GM21737 (cell line): ENCODE measurements at regions not wholly inside any gene's neighbourhood (a gene's known extent, or its start where the extent isn't known, plus 50 kb on each side); places are given as distances from the start of the nearest gene placed in this dataset.
"Not testable (repeated sequence)": the region's sequence is repeated elsewhere in the genome, so short reads cannot be mapped to it uniquely, and the experiment has no call there.

ENCODE experiments used
- ATAC-seq: cut with Tn5 transposase; IDR thresholded peaks from one replicate; pipeline ENCODE4 v1.9.1; 2021; ENCODE audit warnings: mild to moderate bottlenecking, moderate library complexity; ENCODE audit not compliant: unreplicated experiment

- ATAC-seq, result no peak
These were observed 101.4 kb upstream of the SOX2 start for GRCh38 chr3:181610083-181610972.

GRCh38 chr3:181609030-181609767 lies 102.5 kb upstream of the SOX2 start:
- no peak for ATAC-seq

GRCh38 chr3:181604267-181604666 lies 107.5 kb upstream of the SOX2 start:
- no peak for ATAC-seq

- ATAC-seq, result no peak
These were observed 115.6 kb upstream of the SOX2 start for GRCh38 chr3:181596126-181596525.

- ATAC-seq, result not testable (repeated sequence)
These were observed 120.8 kb upstream of the SOX2 start for GRCh38 chr3:181590939-181591338.

GRCh38 chr3:181582619-181583018 lies 129.1 kb upstream of the SOX2 start:
- no peak for ATAC-seq

- ATAC-seq, result no peak
These were observed 130.1 kb upstream of the SOX2 start for GRCh38 chr3:181581656-181582055.

GRCh38 chr3:181578743-181579142 lies 133.0 kb upstream of the SOX2 start:
- ATAC-seq, result no peak

- no peak for ATAC-seq
These were observed 139.3 kb upstream of the SOX2 start for GRCh38 chr3:181572432-181572831.

GRCh38 chr3:181570472-181570871 lies 141.3 kb upstream of the SOX2 start:
- ATAC-seq, result no peak

GRCh38 chr3:181569356-181569940 lies 142.3 kb upstream of the SOX2 start:
- no peak for ATAC-seq

- ATAC-seq, result no peak
These were observed 143.0 kb upstream of the SOX2 start for GRCh38 chr3:181568693-181569092.

- ATAC-seq, result no peak
These were observed 143.5 kb upstream of the SOX2 start for GRCh38 chr3:181568248-181568647.

- ATAC-seq, result no peak
These were observed 144.2 kb upstream of the SOX2 start for GRCh38 chr3:181567311-181568075.

- ATAC-seq, result no peak
These were observed 146.3 kb upstream of the SOX2 start for GRCh38 chr3:181565416-181565815.

- ATAC-seq, result no peak
These were observed 147.5 kb upstream of the SOX2 start for GRCh38 chr3:181564222-181564621.

- no peak for ATAC-seq
These were observed 150.3 kb upstream of the SOX2 start for GRCh38 chr3:181561139-181562031.

GRCh38 chr3:181558870-181559269 lies 152.9 kb upstream of the SOX2 start:
- ATAC-seq, result no peak

GRCh38 chr3:181555681-181556080 lies 156.0 kb upstream of the SOX2 start:
- no peak for ATAC-seq

- ATAC-seq, result no peak
These were observed 157.4 kb upstream of the SOX2 start for GRCh38 chr3:181554233-181554765.
